Activated CD4-positive, alpha-beta T cell treated with anti-CD3 and anti-CD28 coated beads, Interleukin-2, amount 10 ng/mL, durations not matched to agents 24 days and 14 days (primary cell): ENCODE measurements at regions not wholly inside any gene's neighbourhood (a gene's known extent, or its start where the extent isn't known, plus 50 kb on each side); places are given as distances from the start of the nearest gene placed in this dataset.

Source experiments
- DNase-seq: peaks from one replicate; pipeline ENCODE4 v3.0.0; 2022
- H3K27ac Mint-ChIP-seq: one replicate; pipeline ENCODE4 v1.8.0; 2022; ENCODE audit warnings: mild to moderate bottlenecking, mixed read lengths
- H3K27me3 Mint-ChIP-seq: one replicate; pipeline ENCODE4 v1.8.0; 2022; ENCODE audit warnings: mixed read lengths
- H3K36me3 Mint-ChIP-seq: one replicate; pipeline ENCODE4 v1.8.0; 2022; ENCODE audit warnings: low read depth, mild to moderate bottlenecking, mixed read lengths
- H3K4me1 Mint-ChIP-seq: one replicate; pipeline ENCODE4 v1.8.0; 2021; ENCODE audit warnings: mixed read lengths
- H3K4me3 Mint-ChIP-seq: one replicate; pipeline ENCODE4 v1.8.0; 2022; ENCODE audit warnings: mild to moderate bottlenecking, moderate library complexity, mixed read lengths
- H3K9me3 Mint-ChIP-seq: one replicate; pipeline ENCODE4 v1.8.0; 2021; ENCODE audit warnings: mixed read lengths
- intact Hi-C: fragments of 100-400 bp; cut with micrococcal nuclease; formaldehyde crosslinking; loops from one replicate; pipeline ENCODE4 v1.15.1; 2023

DNA sequence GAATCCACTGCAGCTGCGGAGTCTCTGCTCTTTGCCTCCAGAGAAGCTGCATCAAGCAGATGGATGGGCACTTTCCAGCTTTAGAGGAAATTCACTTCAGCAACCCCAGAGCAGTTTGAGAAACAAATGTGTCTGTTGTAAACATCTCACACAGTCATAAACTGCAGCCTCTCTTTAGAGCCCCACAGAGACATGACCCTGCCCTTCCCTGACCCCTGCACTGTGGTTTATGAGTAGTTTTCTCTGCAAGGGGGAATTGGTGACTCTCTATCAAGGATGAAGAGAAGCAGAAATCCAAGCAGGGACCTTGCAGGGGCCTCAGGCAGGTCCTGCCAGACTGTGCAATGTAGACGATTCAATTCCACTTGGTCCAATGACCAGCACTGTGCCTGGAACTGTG lies 160.2 kb downstream of the SH2D4B start:
- no peaks in the 10 kb centered on the region for H3K36me3 Mint-ChIP-seq
- H3K4me1 Mint-ChIP-seq, result no peaks in the 10 kb centered on the region
- H3K9me3 Mint-ChIP-seq, result no peaks in the 10 kb centered on the region
- intact Hi-C loops, result loop anchor here (2.0 kb wide), 1 partner anchor 321 kb away; no protein-coding TSS in a partner anchor
- no peak overlapping the region for H3K27ac Mint-ChIP-seq
- no peaks in the 10 kb centered on the region for H3K27me3 Mint-ChIP-seq
- H3K4me3 Mint-ChIP-seq, result no peak overlapping the region
- no peak for DNase-seq

DNA sequence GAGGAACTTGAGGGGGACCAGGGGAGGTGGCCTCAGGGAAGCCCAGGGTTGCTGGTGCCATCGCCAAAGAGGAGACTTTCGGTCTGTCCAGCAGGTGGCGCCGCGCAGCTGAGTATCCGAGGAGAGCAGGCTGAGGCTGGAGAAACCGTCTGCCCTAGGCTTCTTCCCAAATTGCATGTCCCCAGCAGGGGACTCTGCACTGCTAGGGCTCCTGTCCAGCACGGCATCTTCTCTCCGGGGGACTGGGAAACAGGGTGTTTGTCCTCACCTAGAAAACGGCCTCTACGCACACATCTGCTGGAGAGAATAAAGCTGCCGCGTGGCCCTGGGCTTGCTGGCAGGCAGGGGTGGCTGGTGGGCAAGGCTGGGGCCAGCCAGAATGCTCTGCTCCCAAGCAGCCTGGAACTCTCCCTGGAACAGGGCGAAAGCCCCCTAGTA lies 161.9 kb downstream of the SH2D4B start:
- Mint-ChIP-seq H3K9me3 (no peaks in the 10 kb centered on the region), H3K27ac (no peak overlapping the region), H3K4me1 (no peaks in the 10 kb centered on the region), H3K36me3 (no peaks in the 10 kb centered on the region), H3K27me3 (no peaks in the 10 kb centered on the region), H3K4me3 (no peak overlapping the region)
- intact Hi-C loops, result loop anchor here (1.0 to 2.0 kb wide), 2 partner anchors 225 to 319 kb away; no protein-coding TSS in a partner anchor
- DNase-seq, result peak; percentile 90

DNA sequence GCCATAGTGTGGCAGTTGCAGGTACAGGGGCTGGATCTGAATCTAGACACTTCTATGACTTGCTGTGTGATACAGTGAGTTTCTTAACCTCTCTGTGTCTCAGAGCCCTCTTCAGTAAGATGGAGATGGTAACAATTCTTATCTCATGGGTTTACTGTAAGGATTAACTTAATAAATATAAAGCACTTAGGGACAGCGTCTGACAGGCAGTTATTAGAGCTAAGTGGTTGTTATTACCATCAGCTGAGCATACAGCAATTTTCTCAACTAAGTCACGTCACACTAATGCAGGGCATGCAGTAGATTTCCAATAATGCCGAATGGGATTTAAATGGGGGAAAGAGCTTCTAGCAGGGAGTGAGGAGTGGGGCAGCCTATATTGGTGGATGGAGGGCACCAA lies 162.6 kb downstream of the SH2D4B start:
- no peaks in the 10 kb centered on the region for H3K9me3 Mint-ChIP-seq
- no peaks in the 10 kb centered on the region for H3K36me3 Mint-ChIP-seq
- no peak overlapping the region for H3K27ac Mint-ChIP-seq
- no peak overlapping the region for H3K4me3 Mint-ChIP-seq
- DNase-seq, result no peak
- H3K27me3 Mint-ChIP-seq, result no peaks in the 10 kb centered on the region
- no peaks in the 10 kb centered on the region for H3K4me1 Mint-ChIP-seq
- intact Hi-C loops, result no loop called here

DNA sequence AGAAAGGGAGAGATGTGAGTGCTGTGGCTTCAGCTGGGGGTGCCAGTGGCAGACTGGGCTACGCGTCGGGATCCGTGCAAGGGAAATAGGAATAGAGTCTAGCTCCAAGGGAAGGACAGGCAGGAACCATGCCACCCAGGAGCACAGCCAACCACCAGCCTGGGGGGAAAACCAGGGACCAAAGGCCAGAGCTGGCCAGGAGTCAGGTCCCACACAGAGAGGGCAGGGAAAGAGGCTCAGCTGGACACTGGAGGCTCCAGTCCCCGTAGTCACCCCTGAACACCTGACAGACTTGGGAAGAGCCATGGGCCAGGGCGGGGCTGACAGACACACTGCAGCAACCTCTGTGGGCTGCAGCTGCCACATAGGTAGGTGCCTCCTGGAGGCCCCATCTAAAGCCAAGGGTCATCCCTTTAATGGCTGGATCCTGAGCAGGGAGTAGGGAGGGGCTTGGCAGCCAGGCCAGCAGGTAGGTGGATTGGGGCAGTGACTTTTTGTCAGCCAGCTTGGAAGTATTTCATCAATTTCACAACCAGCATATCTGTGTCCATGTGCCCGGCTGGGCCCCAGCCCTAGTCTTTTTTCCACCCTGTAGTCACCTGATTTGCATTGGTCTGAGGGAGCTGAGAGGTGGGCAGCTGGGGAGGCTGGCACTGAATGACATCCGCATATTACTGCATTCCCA lies 163.2 kb downstream of the SH2D4B start:
- H3K9me3 Mint-ChIP-seq, result no peaks in the 10 kb centered on the region
- no peak overlapping the region for H3K4me3 Mint-ChIP-seq
- intact Hi-C loops, result no loop called here
- H3K27me3 Mint-ChIP-seq, result no peaks in the 10 kb centered on the region
- no peaks in the 10 kb centered on the region for H3K4me1 Mint-ChIP-seq
- no peak overlapping the region for H3K27ac Mint-ChIP-seq
- DNase-seq, result no peak
- H3K36me3 Mint-ChIP-seq, result no peaks in the 10 kb centered on the region

DNA sequence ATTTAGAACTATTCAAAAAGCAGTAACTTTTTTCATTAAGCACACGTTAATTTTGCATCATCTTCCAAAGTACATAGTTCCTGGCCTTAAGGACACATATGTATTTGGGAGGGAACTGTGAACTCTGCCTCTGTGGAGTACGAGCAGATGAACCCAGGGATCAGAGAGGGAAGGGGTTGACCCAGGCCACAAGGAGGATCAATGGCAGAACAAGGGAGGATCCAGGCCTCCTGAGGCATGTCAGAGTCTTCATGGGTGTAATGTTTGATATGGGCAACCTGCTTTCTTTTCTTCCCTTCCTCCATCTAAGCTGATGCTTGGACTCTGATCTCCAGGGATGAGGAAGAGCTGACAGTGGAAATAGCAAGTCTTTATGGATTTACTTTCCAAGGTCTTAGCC lies 164.0 kb downstream of the SH2D4B start:
- H3K36me3 Mint-ChIP-seq, result no peaks in the 10 kb centered on the region
- H3K4me3 Mint-ChIP-seq, result no peak overlapping the region
- no peak overlapping the region for H3K27ac Mint-ChIP-seq
- intact Hi-C loops, result no loop called here
- DNase-seq, result no peak
- H3K27me3 Mint-ChIP-seq, result no peaks in the 10 kb centered on the region
- H3K9me3 Mint-ChIP-seq, result no peaks in the 10 kb centered on the region
- H3K4me1 Mint-ChIP-seq, result no peaks in the 10 kb centered on the region

DNA sequence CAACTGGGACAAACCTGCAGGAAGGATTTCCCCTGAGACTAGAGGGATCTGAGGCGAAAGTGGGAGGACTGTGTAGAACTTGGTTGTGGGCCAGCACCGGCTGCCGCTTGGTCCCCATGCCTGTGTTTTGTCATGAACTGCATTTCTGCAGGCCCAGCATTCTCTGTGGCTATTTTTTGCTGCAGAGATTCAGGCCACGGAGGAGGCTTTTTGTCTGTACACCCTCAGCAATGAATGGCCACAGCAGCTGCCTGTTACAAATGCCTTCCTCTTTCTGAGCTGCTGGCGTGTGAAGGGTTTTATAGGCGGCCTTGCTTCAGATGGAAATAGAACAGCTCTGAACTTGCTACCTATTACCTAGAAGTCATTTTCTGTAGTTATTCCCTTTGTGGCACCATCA lies 164.4 kb downstream of the SH2D4B start:
- no peaks in the 10 kb centered on the region for H3K36me3 Mint-ChIP-seq
- DNase-seq, result no peak
- H3K27ac Mint-ChIP-seq, result no peak overlapping the region
- H3K27me3 Mint-ChIP-seq, result no peaks in the 10 kb centered on the region
- H3K4me1 Mint-ChIP-seq, result no peaks in the 10 kb centered on the region
- H3K4me3 Mint-ChIP-seq, result no peak overlapping the region
- intact Hi-C loops, result no loop called here
- no peaks in the 10 kb centered on the region for H3K9me3 Mint-ChIP-seq

DNA sequence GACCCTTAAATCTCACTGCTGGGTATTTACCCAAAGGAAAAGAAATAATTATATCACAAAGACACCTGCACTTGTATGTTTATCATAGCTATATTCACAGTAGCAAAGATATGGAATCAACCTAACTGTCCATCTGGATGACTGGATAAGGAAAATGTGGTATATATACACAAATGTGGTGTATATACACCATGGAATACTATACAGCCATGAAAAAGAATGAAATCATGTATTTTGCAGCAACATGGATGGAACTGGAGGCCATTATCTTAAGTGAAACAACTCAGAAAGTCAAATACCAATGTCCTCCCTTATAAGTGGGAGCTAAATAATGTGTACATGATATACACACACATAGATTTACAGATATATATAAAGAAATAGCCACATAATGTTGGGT lies 168.2 kb downstream of the SH2D4B start:
- intact Hi-C loops, result no loop called here
- Mint-ChIP-seq H3K4me3 (no peak overlapping the region), H3K9me3 (no peaks in the 10 kb centered on the region), H3K36me3 (no peaks in the 10 kb centered on the region), H3K27ac (no peak overlapping the region), H3K4me1 (no peaks in the 10 kb centered on the region), H3K27me3 (no peaks in the 10 kb centered on the region)
- no peak for DNase-seq

DNA sequence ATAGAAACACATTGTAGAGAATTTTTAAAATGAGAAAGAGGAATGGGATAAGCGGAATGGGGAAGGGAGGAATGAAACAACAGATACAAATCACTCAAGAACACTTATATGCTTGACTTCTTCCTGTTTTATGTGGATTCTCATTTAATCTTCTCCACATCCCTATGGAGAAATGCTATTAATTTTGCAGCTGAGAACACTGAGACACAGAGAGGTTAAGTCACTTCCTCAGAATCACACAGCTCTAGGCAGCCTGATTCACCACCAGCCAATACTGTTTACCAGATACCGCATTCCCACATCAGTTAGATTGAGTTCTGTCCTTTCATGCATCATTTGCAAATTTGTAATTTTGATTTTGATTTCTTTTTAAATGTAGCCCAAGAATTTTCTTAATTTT lies 170.5 kb downstream of the SH2D4B start:
- peaks cover 6% of the 10 kb centered on the region for H3K27me3 Mint-ChIP-seq
- no peak overlapping the region for H3K27ac Mint-ChIP-seq
- no peak for DNase-seq
- intact Hi-C loops, result no loop called here
- H3K4me3 Mint-ChIP-seq, result no peak overlapping the region
- no peaks in the 10 kb centered on the region for H3K36me3 Mint-ChIP-seq
- H3K9me3 Mint-ChIP-seq, result no peaks in the 10 kb centered on the region
- H3K4me1 Mint-ChIP-seq, result no peaks in the 10 kb centered on the region

DNA sequence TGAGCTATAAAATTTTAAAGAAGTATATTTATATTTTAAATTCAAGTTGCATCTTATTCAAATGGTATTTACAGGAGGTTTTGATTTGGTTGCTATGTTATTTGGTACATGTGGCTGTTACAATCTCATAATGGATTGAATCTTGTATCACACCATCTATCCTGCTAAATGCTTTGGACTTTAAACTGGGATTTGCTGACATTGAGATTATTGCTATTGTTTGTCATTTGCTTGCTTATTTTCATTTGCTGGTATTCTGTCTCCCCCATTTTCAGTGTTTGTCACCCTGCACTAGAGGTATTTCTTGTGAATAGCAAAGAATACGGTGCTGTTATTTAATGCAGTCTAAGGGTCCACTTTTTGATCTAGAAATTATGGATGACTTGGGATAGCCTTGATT lies 171.1 kb downstream of the SH2D4B start:
- peaks cover 6% of the 10 kb centered on the region for H3K27me3 Mint-ChIP-seq
- no peaks in the 10 kb centered on the region for H3K9me3 Mint-ChIP-seq
- H3K4me3 Mint-ChIP-seq, result no peak overlapping the region
- no peaks in the 10 kb centered on the region for H3K4me1 Mint-ChIP-seq
- no peaks in the 10 kb centered on the region for H3K36me3 Mint-ChIP-seq
- no peak overlapping the region for H3K27ac Mint-ChIP-seq
- DNase-seq, result no peak
- intact Hi-C loops, result no loop called here

DNA sequence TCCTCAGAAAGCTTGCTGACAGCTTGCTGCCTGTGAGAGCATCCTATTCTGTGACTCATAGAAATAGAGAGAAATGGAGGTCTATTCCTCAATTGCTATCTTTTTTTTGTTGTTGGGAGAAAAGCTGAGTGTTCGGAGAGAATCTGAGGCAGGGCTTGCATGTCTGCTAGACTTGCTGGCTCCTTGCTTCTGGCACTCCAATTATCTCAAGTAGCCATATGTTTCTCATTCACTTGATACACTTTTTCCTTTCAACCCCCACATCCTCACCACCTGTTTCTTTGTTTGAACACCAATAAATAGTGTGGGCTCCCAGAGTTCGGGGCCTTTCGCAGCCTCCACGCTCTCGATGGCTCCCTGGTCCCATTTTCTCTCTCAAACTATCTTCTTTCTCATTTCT lies 172.2 kb downstream of the SH2D4B start:
- intact Hi-C loops, result no loop called here
- H3K4me1 Mint-ChIP-seq, result no peaks in the 10 kb centered on the region
- no peak for DNase-seq
- peaks cover 6% of the 10 kb centered on the region for H3K27me3 Mint-ChIP-seq
- no peaks in the 10 kb centered on the region for H3K36me3 Mint-ChIP-seq
- no peak overlapping the region for H3K4me3 Mint-ChIP-seq
- H3K27ac Mint-ChIP-seq, result no peak overlapping the region
- no peaks in the 10 kb centered on the region for H3K9me3 Mint-ChIP-seq

DNA sequence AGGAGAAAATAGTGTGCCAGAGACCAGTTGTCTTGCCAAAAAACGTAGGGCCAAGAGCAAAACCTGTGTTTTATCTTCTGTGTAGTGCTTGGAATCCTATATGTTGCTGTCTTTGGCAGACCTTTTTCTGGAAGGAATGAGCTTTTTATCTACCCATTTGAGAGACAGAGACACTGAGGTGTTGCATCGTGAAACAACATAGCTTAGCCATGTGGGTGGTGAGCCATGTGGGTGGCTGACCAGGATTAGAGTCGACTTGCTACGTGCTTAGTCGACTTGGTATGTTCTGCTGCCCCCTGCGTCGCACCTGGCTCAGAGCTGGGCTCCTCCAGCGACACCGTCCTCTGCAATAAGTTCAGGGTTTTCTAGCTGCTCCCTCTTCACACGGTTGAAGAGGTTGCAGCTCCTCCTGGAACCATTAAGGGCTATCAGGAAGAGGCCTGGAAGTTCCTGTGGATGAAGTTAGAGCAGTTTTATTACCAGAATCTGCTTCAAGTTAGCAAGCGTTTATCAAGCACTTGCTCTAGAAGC lies 175.8 kb downstream of the SH2D4B start:
- no peak for DNase-seq
- no peaks in the 10 kb centered on the region for H3K4me1 Mint-ChIP-seq
- H3K36me3 Mint-ChIP-seq, result no peaks in the 10 kb centered on the region
- intact Hi-C loops, result no loop called here
- H3K4me3 Mint-ChIP-seq, result no peak overlapping the region
- H3K9me3 Mint-ChIP-seq, result no peaks in the 10 kb centered on the region
- peaks cover 6% of the 10 kb centered on the region for H3K27me3 Mint-ChIP-seq
- no peak overlapping the region for H3K27ac Mint-ChIP-seq

DNA sequence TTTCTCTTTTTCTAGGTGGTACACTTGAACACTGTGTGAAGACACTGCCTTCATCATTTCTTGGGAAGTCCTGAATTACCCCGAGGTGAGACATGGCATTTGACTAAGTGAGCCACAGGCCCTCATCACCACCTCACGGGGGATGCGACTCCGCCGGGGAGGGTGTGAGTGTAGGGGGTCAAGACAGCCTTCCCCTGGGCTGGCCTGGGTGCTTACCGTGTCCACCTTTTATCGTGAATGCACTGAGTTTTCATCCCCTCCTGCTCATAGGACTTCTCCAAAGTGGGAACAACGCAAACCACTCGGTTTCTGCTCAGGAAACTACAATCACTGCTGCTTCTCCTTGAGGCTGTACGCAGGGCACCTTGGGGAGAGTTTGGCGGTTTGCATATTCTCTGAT lies 176.9 kb downstream of the SH2D4B start:
- H3K27ac Mint-ChIP-seq, result no peak overlapping the region
- H3K4me1 Mint-ChIP-seq, result no peaks in the 10 kb centered on the region
- no peaks in the 10 kb centered on the region for H3K9me3 Mint-ChIP-seq
- H3K4me3 Mint-ChIP-seq, result no peak overlapping the region
- intact Hi-C loops, result no loop called here
- peaks cover 6% of the 10 kb centered on the region for H3K27me3 Mint-ChIP-seq
- no peaks in the 10 kb centered on the region for H3K36me3 Mint-ChIP-seq
- DNase-seq, result no peak

DNA sequence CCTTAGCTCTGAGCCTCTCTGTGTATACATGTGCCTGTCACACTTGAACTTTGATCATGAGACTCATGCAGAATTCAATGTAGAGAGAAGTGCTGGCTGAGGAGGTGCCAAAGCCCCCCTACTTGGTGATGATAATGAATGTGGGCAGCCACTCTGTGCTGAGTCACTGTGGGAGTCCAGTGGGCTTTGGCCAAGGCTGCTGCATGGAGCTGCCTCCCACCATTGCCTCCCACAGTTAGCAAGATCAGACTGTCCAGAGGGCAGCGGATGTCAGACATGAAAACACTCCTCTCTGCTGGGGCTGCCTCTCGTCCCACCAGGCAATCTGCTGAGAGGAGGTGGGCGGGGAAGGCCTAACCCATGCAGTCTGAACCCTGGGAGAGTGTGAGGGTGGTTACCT lies 180.3 kb downstream of the SH2D4B start:
- Mint-ChIP-seq H3K27ac (no peak overlapping the region), H3K9me3 (no peaks in the 10 kb centered on the region), H3K4me3 (no peak overlapping the region), H3K27me3 (peaks cover under 1% of the 10 kb centered on the region), H3K36me3 (no peaks in the 10 kb centered on the region), H3K4me1 (no peaks in the 10 kb centered on the region)
- intact Hi-C loops, result no loop called here
- no peak for DNase-seq

DNA sequence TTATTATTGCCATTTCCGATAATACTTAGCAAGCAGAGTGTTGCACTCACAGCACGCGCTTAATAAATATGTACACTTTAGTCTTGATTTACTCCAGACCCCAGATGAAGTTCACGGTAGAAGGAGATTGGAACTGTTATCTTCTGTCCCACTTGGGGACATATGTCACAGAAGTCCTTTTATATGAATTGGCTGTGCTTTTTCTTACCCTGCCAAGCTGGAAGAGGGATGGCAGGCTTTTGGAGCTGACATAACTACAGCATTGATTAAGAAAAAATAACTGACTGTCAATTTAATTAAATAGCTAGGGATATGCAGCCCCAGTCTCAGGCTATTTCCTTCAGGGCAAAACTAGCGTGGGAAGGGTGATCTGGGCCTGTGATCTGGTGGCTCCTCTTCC lies 182.2 kb downstream of the SH2D4B start:
- H3K27ac Mint-ChIP-seq, result no peak overlapping the region
- no peaks in the 10 kb centered on the region for H3K4me1 Mint-ChIP-seq
- DNase-seq, result no peak
- H3K4me3 Mint-ChIP-seq, result no peak overlapping the region
- H3K9me3 Mint-ChIP-seq, result no peaks in the 10 kb centered on the region
- H3K36me3 Mint-ChIP-seq, result no peaks in the 10 kb centered on the region
- intact Hi-C loops, result no loop called here
- H3K27me3 Mint-ChIP-seq, result no peaks in the 10 kb centered on the region

DNA sequence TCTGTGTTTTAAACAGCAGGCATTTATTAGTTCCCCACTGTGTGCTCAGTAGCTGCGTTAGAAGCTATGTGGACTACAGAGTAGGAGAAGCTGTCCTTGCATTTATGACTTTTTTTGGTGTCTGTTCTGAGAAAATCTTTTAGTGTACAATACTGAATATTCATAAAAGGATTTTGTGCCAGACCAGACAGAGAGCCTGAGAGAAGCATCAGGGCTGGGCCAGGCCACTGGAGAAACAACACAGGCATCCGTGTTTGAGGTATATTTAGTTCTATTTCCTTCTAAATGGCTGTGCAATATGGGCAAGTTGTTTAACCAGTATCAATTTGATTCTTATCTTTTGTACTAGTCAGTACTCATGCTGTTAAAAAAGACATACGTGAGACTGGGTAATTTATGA lies 182.8 kb downstream of the SH2D4B start:
- no peaks in the 10 kb centered on the region for H3K36me3 Mint-ChIP-seq
- no peak overlapping the region for H3K4me3 Mint-ChIP-seq
- intact Hi-C loops, result no loop called here

More for the DNA sequence above, 182.8 kb downstream of the SH2D4B start:
- Mint-ChIP-seq H3K27ac (no peak overlapping the region), H3K27me3 (no peaks in the 10 kb centered on the region), H3K4me1 (no peaks in the 10 kb centered on the region), H3K9me3 (no peaks in the 10 kb centered on the region)
- DNase-seq, result no peak
